ENCODE measurements at regions not wholly inside any gene's neighbourhood (a gene's known extent, or its start where the extent isn't known, plus 50 kb on each side); places are given as distances from the start of the nearest gene placed in this dataset.

DNA sequence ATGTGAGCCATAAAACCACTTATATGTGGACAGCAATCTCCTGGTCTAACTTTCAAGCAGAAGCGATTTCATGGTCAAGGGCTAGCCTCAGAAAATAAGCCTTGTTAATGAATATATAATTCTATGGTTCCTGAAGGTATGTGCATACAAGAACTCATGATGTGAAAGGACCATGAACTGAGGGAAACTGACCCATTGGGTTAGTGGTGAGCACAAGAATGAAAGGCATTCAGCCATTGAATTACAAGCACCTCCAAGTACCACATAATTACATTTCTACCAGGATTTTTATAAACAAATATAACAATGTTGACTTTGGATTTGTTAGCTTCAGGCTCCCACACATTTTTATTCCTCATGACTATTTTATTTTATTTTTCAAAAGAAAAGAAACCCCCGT is 459.0 kb downstream of the TLE4 start:
- no peak for TF ChIP-seq POLR2AphosphoS5 (IDR thresholded peaks at IDR 0.05)
- TF ChIP-seq CTCF (IDR thresholded peaks at IDR 0.05) = no peak
- no peak for TF ChIP-seq POLR2A (IDR thresholded peaks at IDR 0.05)

All from upper lobe of left lung (tissue), 4 donors.